NCI-H1436 (cell line): ENCODE measurements at regions not wholly inside any gene's neighbourhood (a gene's known extent, or its start where the extent isn't known, plus 50 kb on each side); places are given as distances from the start of the nearest gene placed in this dataset.
"Not testable (repeated sequence)": the region's sequence is repeated elsewhere in the genome, so short reads cannot be mapped to it uniquely, and the experiment has no call there.

Source experiments
- DNase-seq: peaks from one replicate; lab custom pipeline; 2025; lab: John Stamatoyannopoulos, UW

DNA sequence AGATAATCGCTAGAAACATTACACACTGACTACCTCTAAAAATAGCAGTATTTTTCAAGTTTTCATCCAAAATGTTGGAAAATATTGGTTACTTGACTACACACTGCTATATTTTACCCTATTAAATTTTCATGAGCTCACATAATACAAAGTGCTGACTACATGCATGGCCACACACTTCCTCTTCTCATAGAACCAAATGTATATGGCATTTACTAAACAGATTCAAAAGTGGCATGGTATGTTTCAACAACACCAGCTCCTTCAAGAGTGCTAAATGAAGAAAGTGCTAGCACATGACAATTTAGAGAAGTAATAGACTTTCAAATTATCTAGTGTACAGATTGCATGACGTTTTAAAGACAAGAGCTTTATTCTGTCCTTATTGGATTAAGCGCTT lies 780.4 kb upstream of the SLITRK6 start:
- DNase-seq: peak; percentile 26

DNA sequence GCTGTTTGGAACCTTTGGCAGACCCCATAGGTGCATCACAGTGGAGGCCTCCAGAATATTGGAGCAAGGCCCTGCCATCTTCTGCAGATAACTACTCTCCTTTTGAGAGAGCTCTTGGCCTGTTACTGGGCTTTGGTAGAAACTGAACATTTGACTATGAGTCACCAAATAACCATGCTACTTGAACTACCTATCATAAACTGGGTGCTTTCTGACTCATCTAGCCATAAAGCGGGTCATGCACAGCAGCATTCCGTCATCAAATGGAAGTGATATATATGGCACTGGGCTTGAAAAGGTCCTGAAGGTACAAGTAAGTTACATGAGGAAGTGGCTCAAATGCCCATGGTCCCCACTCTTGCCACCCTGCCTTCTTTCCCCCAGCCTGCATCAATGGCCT lies 782.5 kb upstream of the SLITRK6 start:
- DNase-seq: no peak

DNA sequence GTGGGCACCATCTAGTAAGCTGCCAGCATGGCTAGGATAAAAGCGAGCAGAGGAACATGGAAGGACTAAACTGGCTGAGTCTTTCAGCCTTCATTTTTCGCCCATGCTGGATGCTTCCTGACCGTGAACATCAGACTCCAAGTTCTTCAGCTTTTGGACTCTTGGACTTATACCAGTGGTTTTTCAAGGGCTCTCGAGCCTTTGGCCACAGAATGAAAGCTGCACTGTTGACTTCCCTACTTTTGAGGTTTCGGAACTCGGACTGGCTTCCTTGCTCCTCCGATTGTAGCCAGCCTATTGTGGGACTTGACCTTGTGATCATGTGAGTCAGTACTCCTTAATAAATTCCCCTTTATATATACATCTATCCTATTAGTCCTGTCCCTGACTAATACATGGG lies 785.1 kb upstream of the SLITRK6 start:
- no peak for DNase-seq

DNA sequence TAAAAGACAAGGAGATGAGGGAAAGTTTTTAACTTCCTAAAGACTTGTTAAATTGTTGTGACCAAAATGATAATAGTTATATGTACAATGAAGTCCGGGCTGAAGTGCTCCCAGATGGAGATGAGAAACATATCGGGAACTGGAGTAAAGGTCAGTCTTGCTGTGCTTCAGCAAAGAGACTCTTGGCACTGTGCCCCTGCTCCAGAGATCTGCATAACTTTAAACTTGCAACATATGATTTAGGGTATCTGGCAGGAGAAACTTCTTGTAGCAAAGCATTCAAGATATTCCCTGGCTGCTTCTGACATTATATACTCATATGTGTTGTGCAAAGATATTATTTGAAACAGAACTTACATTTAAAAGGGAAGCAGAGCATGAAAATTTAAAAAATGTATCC lies 786.6 kb upstream of the SLITRK6 start:
- DNase-seq: no peak

DNA sequence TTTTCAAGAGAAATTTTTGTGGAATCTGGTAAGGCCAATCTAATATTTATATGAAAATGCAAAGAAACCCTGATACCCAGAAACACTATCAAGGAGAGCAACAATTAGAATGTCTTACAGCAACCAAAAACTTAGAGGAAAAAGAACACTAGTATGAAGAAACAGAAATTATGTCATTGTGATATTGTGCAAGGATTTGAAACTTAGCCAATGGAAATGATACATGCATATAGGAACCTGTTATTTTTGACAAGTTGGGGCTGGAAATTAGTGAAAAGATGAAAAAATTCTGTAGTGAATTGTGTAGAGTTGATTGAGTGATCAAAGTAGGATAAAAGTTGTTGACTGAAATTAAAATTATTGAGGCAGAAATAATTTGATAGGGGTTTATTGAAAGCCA lies 792.6 kb upstream of the SLITRK6 start:
- DNase-seq: no peak

DNA sequence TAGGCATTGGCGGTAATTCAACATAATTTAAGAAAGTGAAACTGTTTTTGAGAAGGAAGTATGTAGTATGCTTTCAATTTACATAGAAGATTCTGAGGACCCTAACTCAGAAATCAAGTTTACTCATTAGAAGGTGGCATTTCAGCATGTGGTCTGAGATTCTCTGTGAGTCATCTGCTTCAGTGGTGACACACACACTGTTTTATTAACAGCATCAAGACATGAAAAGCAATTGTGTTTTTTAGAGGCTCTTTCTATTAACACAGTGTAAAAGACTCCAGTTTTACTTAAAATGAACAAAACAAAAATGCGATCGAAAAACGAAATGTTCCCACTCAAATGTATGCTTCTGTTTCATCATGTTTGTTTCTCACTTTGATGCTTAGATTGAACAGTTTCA lies 802.1 kb upstream of the SLITRK6 start:
- no peak for DNase-seq

DNA sequence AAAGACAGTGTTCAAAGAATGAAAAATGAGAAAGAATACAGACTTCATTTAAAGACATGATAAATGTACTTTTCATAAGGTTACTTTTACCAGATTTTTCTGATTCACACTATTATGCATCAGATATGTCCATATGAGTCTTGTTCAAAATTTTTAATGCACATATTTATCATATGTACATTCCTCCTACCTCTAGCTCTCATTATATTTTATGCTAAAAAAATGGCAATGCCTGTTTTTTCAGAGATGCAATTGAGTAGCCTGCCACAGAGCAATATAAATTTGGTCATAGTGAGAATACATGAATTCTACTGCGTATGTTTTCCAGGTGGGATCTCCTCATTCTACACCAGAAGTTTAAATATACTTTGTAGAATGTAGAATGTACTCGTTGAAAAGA lies 807.0 kb upstream of the SLITRK6 start:
- no peak for DNase-seq

DNA sequence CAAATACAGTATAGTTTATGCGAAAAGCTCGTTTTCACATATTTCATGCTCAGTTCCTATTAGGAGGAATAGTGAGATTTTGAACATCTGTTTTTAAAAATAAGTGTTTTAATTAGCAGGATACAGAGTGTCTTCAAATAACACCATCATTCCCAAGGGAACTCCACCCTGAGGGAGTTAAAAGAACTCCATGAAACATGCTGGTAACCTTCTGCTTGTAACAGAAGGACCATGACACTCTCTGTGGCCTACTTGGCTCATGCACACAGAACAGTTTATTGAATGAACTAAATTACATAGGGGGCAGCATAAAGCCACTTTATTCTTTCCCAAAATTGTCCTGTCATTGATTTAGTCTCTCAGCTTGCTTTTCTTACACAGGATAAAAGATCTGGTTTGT lies 809.5 kb upstream of the SLITRK6 start:
- no peak for DNase-seq

DNA sequence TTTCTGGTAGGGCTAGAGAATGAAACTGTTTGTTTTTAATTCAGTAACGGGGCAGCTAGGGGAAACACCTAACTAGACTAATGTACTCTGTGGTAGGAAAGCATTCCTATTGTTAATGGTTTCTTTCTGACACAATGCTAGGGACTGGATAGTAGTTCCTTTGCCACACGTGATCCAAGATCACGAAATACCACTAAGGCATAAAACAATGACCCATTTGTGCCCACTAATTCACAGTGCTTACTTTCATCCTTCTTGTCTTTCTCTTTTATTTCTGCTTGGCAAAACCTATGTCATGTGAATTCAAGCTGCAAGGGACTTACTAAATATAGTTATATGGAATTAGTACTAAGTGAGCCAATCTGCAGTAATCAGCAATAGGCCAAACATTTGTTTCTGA lies 834.1 kb upstream of the SLITRK6 start:
- no peak for DNase-seq

DNA sequence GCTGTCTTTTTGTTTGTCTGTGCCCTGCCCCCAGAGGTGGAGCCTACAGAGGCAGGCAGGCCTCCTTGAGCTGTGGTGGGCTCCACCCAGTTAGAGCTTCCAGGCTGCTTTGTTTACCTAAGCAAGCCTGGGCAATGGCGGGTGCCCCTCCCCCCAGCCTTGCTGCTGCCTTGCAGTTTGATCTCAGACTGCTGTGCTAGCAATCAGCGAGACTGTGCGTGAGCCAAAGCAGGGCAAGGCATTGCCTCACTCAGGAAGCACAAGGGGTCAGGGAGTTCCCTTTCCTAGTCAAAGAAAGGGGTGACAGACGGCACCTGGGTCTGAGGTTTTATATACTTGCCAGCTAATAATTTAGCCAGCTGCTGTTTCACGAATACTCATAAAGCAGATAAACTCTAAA lies 852.0 kb upstream of the SLITRK6 start:
- DNase-seq: not testable (repeated sequence)

DNA sequence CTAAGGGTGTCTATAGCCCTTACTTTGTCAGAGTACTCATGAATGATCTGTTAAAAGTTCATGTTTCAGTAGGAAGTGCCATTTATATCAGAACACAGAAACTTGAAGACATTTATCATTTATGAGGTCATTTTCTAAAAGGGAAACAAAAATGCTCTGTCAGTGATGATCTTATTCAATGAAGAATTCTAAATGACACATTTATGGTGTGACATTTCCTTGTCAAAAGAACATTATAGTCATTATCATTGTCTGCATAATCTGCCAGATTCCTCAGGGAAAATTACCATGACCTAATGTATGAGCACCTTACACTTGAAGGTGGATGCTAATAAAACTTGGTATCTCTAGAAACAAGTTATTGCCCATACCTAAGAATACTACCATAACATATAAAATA lies 853.8 kb upstream of the SLITRK6 start:
- DNase-seq: no peak

DNA sequence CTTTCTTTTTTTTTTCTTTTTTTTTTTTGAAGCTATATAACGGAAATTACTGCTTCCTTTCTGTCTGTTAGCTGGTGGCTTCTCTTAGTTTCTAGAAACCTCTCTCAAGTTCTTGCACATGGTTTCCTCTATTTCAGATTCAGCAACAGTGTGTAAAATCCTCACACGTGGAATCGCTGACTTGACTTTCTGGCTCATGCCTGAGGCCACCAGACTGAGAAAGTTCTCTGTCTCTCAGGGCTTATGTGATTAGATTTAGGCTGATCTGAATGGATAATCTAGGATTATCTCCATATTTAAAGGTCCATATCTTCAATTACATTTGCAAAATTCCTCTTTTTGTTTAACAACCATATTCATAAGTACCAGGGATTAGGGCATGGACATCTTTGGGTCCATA lies 856.3 kb upstream of the SLITRK6 start:
- no peak for DNase-seq

DNA sequence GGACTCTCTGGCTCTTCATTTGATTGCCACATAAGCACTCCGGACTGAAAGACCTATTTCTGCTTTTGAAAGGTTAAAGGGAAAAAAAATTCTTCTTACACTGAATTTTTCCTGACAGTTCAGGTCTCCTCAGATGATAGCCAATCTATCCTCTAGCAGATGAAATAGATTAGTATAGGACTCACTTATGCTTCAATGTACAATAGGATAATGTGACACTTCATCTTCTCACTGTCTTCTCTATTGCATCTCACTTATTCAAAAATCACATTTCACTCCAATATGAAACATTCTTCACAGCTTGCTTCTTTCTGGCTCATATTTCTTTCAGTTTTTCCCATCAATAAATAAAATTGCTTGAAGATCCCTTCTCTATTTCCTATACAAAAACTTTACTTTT lies 860.9 kb upstream of the SLITRK6 start:
- no peak for DNase-seq

DNA sequence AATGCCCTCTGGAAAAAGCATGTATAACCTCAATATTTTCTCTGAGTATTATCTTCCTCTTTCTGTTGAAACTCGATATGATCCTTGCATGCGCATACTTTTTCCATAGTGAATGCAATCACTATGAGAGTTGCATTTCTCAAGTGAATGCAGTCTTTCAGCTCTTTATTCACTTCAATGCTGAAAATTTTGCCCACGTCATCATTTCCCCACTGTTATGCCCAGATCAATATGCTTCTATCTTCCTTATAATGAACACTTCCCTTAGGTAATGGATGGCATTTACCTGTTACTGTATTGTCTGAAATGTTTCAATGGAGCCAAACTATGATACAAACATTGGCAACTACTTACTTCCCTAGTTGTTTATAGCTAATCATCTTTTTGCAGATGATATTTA lies 866.6 kb upstream of the SLITRK6 start:
- DNase-seq: no peak

DNA sequence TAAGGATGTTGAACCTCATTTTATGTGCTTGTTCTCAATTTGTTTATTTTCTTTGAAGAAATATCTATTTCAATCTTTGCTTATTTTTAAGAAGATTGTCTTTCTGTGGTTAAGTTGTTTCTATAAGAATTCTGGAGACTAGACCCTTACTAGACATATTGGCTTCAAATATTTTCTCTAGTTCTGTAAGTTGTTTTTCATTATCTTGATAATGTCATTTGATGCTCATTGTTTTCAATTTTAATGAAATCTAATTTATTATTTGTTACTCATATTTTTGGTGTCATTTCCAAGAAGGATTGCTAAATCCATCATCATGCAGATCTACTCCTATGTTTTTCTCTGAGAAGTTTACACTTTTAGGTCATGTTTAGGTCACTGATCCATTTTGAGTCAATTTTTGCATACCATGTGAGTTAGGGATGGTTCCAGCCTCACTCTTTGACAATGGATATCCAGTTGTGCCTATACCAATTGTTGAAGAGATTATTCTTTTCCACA lies 874.8 kb upstream of the SLITRK6 start:
- no peak for DNase-seq

DNA sequence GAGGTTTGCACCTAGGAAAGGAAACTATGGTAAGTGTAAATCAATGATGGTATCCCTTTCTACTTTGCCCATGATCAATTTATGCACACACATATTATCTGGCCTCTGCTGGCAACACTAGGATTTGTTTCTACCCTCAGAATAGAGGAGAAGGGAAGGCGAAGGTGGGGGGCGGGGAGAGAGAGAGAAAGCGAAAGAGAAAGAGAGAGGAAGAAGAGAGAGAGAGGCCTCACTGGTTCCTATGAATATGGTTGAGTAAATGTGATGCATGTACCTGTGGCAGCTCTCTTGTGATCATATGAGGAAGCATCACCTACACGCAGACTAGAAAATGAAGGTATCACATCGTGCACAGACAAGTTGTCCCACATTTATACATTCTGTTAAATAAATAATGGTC lies 882.0 kb upstream of the SLITRK6 start:
- DNase-seq: no peak

DNA sequence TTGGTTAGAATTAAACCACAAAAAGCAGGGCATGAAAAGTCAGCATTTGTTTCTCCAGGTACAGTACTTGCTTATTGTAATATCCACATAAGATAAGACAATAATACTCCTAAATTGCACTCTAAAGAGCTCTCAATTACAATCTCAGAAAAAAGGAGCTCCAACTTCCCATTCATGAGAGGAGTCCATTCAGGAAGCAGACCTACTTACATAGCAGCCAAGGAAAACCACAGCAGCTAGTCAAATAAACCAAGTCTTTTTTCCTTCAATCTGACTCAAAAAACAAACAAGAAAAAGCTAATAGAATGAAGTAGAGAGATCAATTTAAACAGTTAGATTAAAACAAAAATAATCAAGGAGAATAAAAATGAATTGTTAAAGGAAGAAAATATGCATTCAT lies 885.2 kb upstream of the SLITRK6 start:
- DNase-seq: peak; percentile 40

DNA sequence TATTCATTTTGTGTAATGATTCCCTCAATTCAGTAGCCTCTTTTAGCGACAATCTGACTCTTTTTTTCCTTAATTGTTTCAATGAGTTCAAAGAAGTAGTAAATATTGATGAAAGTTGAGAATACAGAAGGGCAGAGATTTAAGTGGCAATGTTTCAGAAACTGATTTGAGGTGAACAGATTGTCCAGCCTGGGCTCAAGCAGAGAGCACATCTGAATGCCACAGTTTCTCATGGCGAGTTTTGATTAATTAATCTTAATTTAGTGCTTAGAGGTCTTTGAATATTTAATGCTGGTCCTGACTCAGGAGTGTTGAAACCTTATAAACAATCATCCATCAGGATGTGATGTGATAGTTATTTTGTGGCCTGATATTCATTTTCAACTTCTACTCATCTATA lies 890.7 kb upstream of the SLITRK6 start:
- DNase-seq: no peak

DNA sequence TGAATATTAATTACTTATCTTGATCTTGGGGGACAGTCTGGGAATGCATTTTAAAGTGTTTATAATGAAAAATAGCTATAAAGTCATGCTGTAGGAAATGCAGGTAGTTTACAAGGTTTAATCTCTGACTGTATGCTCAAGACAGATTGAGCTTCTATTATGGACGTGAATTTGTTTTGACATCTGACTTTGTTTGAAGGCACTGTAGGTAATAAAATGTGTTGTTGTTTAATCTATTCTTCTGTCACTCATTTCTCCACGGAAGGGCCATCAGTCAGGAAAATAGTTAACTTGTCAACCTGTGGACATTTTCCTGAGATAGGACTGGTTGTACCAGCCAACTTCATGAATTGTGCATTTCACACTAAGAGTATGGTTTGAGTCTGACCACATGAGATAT lies 893.1 kb upstream of the SLITRK6 start:
- no peak for DNase-seq

DNA sequence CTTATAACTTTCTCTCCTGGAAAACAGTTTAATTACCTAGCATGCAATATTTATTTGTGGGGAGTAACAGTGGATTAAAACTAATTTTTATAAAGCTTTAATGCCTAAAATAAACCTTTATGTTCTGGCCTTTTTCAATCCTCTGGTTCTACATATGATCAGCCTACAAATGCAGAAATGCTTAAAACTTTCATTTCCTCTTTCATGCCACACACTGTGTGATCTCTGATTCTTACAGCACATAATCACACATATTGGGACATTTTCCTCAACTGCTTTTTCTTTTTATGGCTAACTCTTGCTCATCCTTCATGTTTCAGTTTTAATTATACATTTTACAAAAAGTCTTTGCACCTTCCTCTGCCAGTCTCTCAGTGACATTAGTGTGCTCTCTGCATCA lies 910.8 kb upstream of the SLITRK6 start:
- no peak for DNase-seq

DNA sequence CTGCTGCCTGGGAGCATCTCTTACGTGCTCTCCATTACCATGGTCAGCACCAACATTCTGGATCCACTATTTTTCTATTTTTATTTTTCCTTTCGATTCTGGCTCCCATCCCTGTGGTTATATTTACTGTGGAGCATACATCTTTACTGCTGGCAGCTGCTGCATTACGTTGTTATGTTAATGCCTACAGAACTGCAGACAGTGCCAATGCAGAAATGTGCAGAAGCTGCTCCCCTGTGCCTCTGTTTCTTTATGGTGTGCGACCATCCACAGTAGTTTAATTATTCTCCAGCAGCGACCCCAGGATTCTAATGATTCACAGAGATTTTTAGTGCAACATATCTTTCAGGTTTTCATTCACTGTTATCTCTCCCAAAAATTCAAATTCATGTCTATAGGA lies 911.7 kb upstream of the SLITRK6 start:
- no peak for DNase-seq

DNA sequence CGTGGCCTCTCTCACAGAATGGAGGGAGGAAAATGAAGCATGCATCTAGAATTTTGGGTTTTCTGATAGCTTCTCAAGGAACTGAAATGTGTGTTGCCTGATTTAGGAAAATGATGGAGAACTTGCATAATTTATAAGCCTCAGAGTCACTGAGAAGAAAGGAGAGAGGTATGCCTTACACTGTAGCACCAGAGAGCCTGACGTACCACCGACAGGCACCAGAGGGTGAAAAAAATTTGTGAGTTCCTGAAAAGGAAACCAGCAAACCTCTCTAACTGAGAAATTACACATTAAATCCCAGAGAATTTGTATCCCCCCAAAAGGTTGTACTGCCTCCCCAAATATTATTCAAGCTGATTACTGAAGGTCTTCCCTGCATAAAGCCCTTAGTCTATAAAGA lies 915.3 kb upstream of the SLITRK6 start:
- no peak for DNase-seq

DNA sequence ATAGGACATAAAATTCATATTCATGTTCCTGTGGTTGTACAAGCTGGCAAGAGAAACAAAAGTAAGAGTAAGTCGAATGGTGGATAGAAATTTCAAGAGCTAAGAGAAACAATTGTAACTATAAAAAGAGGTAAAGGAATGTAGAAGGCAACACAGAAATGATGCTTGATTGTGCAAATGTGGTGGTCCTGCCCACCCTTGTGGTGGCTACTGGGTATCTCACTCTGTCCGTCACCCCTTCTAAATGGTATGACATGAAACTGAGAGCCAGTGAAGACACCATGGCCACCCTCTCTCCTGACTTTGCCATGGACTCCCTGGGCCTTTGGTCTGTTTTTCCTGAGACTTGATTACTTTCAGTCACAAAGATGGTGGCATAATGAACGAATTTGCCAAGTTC lies 925.9 kb upstream of the SLITRK6 start:
- DNase-seq: no peak

DNA sequence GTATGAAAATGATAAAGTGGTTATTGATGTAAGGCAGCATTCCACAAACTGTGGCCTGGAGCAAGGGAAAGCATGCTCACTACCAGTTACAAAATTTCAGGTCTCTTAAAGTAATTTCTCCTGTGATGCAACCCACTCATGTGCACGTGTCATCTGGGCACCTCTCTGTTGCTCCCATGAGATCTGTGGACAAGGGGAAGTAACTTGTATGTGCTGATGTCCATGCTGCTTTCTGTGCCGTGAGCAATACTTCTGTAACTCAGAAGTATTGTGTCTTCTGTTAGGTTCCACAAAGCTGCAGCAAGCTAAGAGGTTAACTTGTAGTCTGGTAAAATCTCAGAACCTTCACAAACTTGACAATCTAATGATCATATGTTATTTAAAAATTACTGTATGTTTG lies 930.0 kb upstream of the SLITRK6 start:
- no peak for DNase-seq

DNA sequence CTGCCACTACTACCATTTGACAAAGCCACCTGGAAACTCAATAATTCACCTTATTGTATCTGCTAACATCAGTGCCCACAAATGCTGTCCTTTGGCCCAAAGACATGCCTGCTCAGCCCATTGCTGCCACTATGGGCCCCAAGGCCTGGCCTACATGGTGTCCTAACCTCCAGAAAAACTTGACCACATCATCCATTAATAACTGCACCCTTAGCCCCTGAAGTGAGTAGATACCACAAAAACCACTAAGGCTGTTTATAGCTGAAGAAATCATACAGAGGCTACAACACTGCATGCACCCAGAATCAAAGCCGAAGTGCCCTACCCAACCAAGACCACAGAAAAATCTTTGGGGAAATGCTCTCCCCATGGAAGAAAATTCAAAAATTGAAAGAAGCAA lies 932.8 kb upstream of the SLITRK6 start:
- DNase-seq: no peak
